ENCODE measurements at regions not wholly inside any gene's neighbourhood (a gene's known extent, or its start where the extent isn't known, plus 50 kb on each side); places are given as distances from the start of the nearest gene placed in this dataset.
"Not testable (repeated sequence)": the region's sequence is repeated elsewhere in the genome, so short reads cannot be mapped to it uniquely, and the experiment has no call there.

GRCh38 chr16:29302433-29302832 lies 104.1 kb downstream of the NPIPB11 start:
- not testable (repeated sequence) for TF ChIP-seq CTCF, EP300 (IDR thresholded peaks at IDR 0.05)

Measured in tibial nerve (tissue), 4 donors.